H1 (cell line): ENCODE measurements at regions not wholly inside any gene's neighbourhood (a gene's known extent, or its start where the extent isn't known, plus 50 kb on each side); places are given as distances from the start of the nearest gene placed in this dataset.

Source experiments
- CTCF ChIA-PET: fragments of 300-600 bp; sonication (Branson Sonifier 250); formaldehyde crosslinking; loops from one replicate; lab custom pipeline; 2021; ENCODE audit not compliant: partially characterized antibody; lab: Charles Lee
- POLR2A ChIA-PET: fragments of 300-600 bp; sonication (Branson Sonifier 250); formaldehyde crosslinking; loops from one replicate; lab custom pipeline; 2021; ENCODE audit warnings: inconsistent platforms; ENCODE audit not compliant: partially characterized antibody; lab: Charles Lee
- DNase-seq, 2 experiments: peaks; one replicate each; pipeline versions ENCODE4 v3.0.0 to v3.0.0-alpha.2; 2010 to 2022; ENCODE audit warnings: low spot score in 2 of 2, low read depth in 1 of 2, mixed read lengths in 1 of 2
- FAIRE-seq: peaks from 2 replicates; lab custom pipeline; 2011; peaks lifted over from hg19 to GRCh38; lab: Jason Lieb, UNC
- H2AFZ ChIP-seq: 2 replicates; pipeline ENCODE4 v1.8.1; 2012; ENCODE audit warnings: low read length, inconsistent platforms
- H2AK5ac ChIP-seq: 2 replicates; pipeline ENCODE4 v1.6.1; 2013; ENCODE audit warnings: low read depth, low read length
- H2BK120ac ChIP-seq: replicated peaks from 2 replicates; pipeline ENCODE3; 2013; ENCODE audit warnings: low read depth, low read length, inconsistent platforms
- H2BK12ac ChIP-seq: 2 replicates; pipeline ENCODE4 v1.6.1; 2013; ENCODE audit warnings: low read depth, low read length
- H2BK15ac ChIP-seq: 2 replicates; pipeline ENCODE4 v1.6.1; 2013; ENCODE audit warnings: low read length
- H2BK20ac ChIP-seq: 2 replicates; pipeline ENCODE4 v1.6.1; 2013; ENCODE audit warnings: low read length
- H2BK5ac ChIP-seq: 2 replicates; pipeline ENCODE4 v1.6.1; 2013; ENCODE audit warnings: low read depth, low read length
- H3K14ac ChIP-seq: 2 replicates; pipeline ENCODE4 v1.6.1; 2013; ENCODE audit warnings: inconsistent platforms; ENCODE audit not compliant: insufficient read length
- H3K18ac ChIP-seq: 2 replicates; pipeline ENCODE4 v1.6.1; 2013; ENCODE audit warnings: low read length; ENCODE audit errors: extremely low read depth
- H3K23ac ChIP-seq: 2 replicates; pipeline ENCODE4 v1.6.1; 2013; ENCODE audit warnings: inconsistent platforms; ENCODE audit not compliant: insufficient read length
- H3K23me2 ChIP-seq: 2 replicates; pipeline ENCODE4 v1.6.1; 2013; ENCODE audit warnings: low read depth, low read length
- H3K27ac ChIP-seq: 2 replicates; pipeline ENCODE4 v1.6.1; 2011; ENCODE audit warnings: low read depth, low read length, inconsistent platforms
- H3K27me3 ChIP-seq, 4 experiments: replicated peaks in 1 of 4; 1 replicate in 1 of 4; 2 replicates in 3 of 4; pipeline versions ENCODE4 v1.6.1 to v1.8.1; 2011 to 2013; ENCODE audit warnings: low read length in 3 of 4, mild to moderate bottlenecking in 3 of 4, inconsistent platforms in 2 of 4, mixed read lengths in 2 of 4, moderate library complexity in 1 of 4; ENCODE audit not compliant: control insufficient read depth in 3 of 4, insufficient read depth in 3 of 4; ENCODE audit errors: extremely low read depth in 1 of 4
- H3K36me3 ChIP-seq, 4 experiments: 2 replicates each; pipeline versions ENCODE4 v1.6.1 to v1.8.1; 2011 to 2013; ENCODE audit warnings: mild to moderate bottlenecking in 4 of 4, low read length in 3 of 4, moderate library complexity in 2 of 4, control low read depth in 1 of 4, inconsistent platforms in 1 of 4; ENCODE audit not compliant: insufficient read depth in 4 of 4, control insufficient read depth in 2 of 4
- H3K4ac ChIP-seq: replicated peaks from 2 replicates; pipeline ENCODE3; 2013; ENCODE audit warnings: low read length, low read depth, mixed read lengths, inconsistent platforms; ENCODE audit not compliant: insufficient read length
- H3K4me1 ChIP-seq, 4 experiments: replicated peaks in 1 of 4; 1 replicate in 1 of 4; 2 replicates in 3 of 4; pipeline versions ENCODE4 v1.6.1 to v1.8.1; 2011 to 2013; ENCODE audit warnings: low read length in 3 of 4, inconsistent platforms in 2 of 4, mixed read lengths in 1 of 4; ENCODE audit not compliant: insufficient read depth in 4 of 4, control insufficient read depth in 3 of 4
- H3K4me2 ChIP-seq, 2 experiments: 2 replicates each; pipeline versions ENCODE4 v1.6.1 to v1.8.1; 2011 to 2013; ENCODE audit warnings: low read depth in 2 of 2, low read length in 2 of 2, control low read depth in 1 of 2, inconsistent platforms in 1 of 2, mild to moderate bottlenecking in 1 of 2; ENCODE audit not compliant: insufficient read depth in 1 of 2
- H3K4me3 ChIP-seq, 4 experiments: fragments of 200-600, 300-600 bp in 1 of 4; sonication (generic), shearing (Covaris generic), sonication (Bioruptor Twin) in 1 of 4; 2 replicates each; pipeline versions ENCODE4 v1.5.1 to v1.8.1; 2011 to 2016; ENCODE audit warnings: low read length in 4 of 4, low read depth in 3 of 4, control low read depth in 2 of 4, inconsistent platforms in 2 of 4, mild to moderate bottlenecking in 2 of 4, mixed read lengths in 1 of 4, moderate library complexity in 1 of 4; ENCODE audit not compliant: insufficient read depth in 2 of 4; ENCODE audit errors: extremely low read depth in 1 of 4
- H3K56ac ChIP-seq: replicated peaks from 2 replicates; pipeline ENCODE3; 2013; ENCODE audit warnings: low read depth, mild to moderate bottlenecking, mixed read lengths, low read length, inconsistent platforms; ENCODE audit not compliant: insufficient read length
- H3K79me1 ChIP-seq: 2 replicates; pipeline ENCODE4 v1.6.1; 2013; ENCODE audit warnings: low read depth, low read length, control low read depth
- H3K79me2 ChIP-seq, 2 experiments: 2 replicates each; pipeline versions ENCODE4 v1.6.1 to v1.8.1; 2012 to 2013; ENCODE audit warnings: low read length in 2 of 2, mild to moderate bottlenecking in 2 of 2, inconsistent platforms in 1 of 2; ENCODE audit not compliant: insufficient read depth in 2 of 2, control insufficient read depth in 1 of 2
- H3K9ac ChIP-seq, 4 experiments: replicated peaks in 1 of 4; 1 replicate in 1 of 4; 2 replicates in 3 of 4; pipeline versions ENCODE4 v1.6.1 to v1.8.1; 2011 to 2013; ENCODE audit warnings: low read depth in 3 of 4, low read length in 3 of 4, control low read depth in 2 of 4, mild to moderate bottlenecking in 2 of 4, moderate library complexity in 2 of 4, inconsistent platforms in 1 of 4; ENCODE audit errors: extremely low read depth in 1 of 4
- H3K9me3 ChIP-seq, 2 experiments: 2 replicates each; pipeline versions ENCODE4 v1.6.1 to v1.8.1; 2012 to 2013; ENCODE audit warnings: mild to moderate bottlenecking in 2 of 2, moderate library complexity in 2 of 2, control low read depth in 1 of 2, inconsistent platforms in 1 of 2, low read depth in 1 of 2, low read length in 1 of 2, mixed read lengths in 1 of 2; ENCODE audit not compliant: insufficient read depth in 2 of 2
- H4K20me1 ChIP-seq, 2 experiments: replicated peaks in 1 of 2; 2 replicates each; pipeline versions ENCODE3 to v1.8.1; 2011 to 2013; ENCODE audit warnings: inconsistent platforms in 2 of 2, low read length in 2 of 2, mild to moderate bottlenecking in 1 of 2; ENCODE audit not compliant: insufficient read depth in 2 of 2, control insufficient read depth in 1 of 2
- H4K5ac ChIP-seq: 2 replicates; pipeline ENCODE4 v1.6.1; 2013; ENCODE audit warnings: low read length, low read depth, mixed read lengths, inconsistent platforms; ENCODE audit not compliant: insufficient read length
- H4K8ac ChIP-seq: 2 replicates; pipeline ENCODE4 v1.8.0; 2013; ENCODE audit warnings: mild to moderate bottlenecking, moderate library complexity, low read length, inconsistent platforms; ENCODE audit not compliant: insufficient read depth; ENCODE audit errors: extremely low read depth
- H4K91ac ChIP-seq: replicated peaks from 2 replicates; pipeline ENCODE3; 2013; ENCODE audit warnings: low read length, mixed read lengths, inconsistent platforms; ENCODE audit not compliant: insufficient read length
- ASH2L ChIP-seq: fragments of 200-600, 300-600 bp; sonication (generic); IDR thresholded peaks from one replicate; pipeline ENCODE4 v1.7.1; 2017; ENCODE audit warnings: low read length
- CREB1 ChIP-seq: IDR thresholded peaks from 2 replicates; pipeline ENCODE4 v1.6.1; 2012; ENCODE audit warnings: inconsistent platforms
- CTBP2 ChIP-seq: IDR thresholded peaks from 2 replicates; pipeline ENCODE4 v1.7.0; 2011; ENCODE audit warnings: borderline replicate concordance, mild to moderate bottlenecking, moderate library complexity, mixed read lengths, low read length; ENCODE audit not compliant: insufficient read depth, insufficient read length
- GABPA ChIP-seq: IDR thresholded peaks from 2 replicates; pipeline ENCODE4 v1.6.1; 2011; ENCODE audit warnings: mild to moderate bottlenecking, low read length, moderate library complexity, borderline replicate concordance; ENCODE audit not compliant: insufficient read depth
- GTF2F1 ChIP-seq: IDR thresholded peaks from 2 replicates; pipeline ENCODE4 v1.6.1; 2012; ENCODE audit warnings: low read depth, low read length, improper control_type of control experiment, borderline replicate concordance
- HDAC2 ChIP-seq, 2 experiments: fragments of 300-600 bp in 1 of 2; sonication (generic) in 1 of 2; IDR thresholded peaks; 2 replicates each; pipeline ENCODE4 v1.6.1; 2011 to 2012; ENCODE audit warnings: low read depth in 2 of 2, low read length in 2 of 2, mild to moderate bottlenecking in 2 of 2, moderate library complexity in 2 of 2, borderline replicate concordance in 1 of 2, inconsistent platforms in 1 of 2
- MAX ChIP-seq: IDR thresholded peaks from 2 replicates; pipeline ENCODE4 v1.6.1; 2012; ENCODE audit warnings: inconsistent platforms
- RBBP5 ChIP-seq: IDR thresholded peaks from 2 replicates; pipeline ENCODE4 v1.7.1; 2012; ENCODE audit warnings: low read depth, mild to moderate bottlenecking, inconsistent platforms, low read length, moderate library complexity, borderline replicate concordance
- SAP30 ChIP-seq: fragments of 300-600 bp; sonication (generic); IDR thresholded peaks from 2 replicates; pipeline ENCODE4 v1.7.1; 2012; ENCODE audit warnings: low read length, moderate library complexity, mild to moderate bottlenecking, inconsistent platforms; ENCODE audit not compliant: insufficient read depth, insufficient replicate concordance
- SIN3A ChIP-seq, 2 experiments: IDR thresholded peaks in 1 of 2; conservative IDR thresholded peaks in 1 of 2; 2 replicates each; pipeline ENCODE4 v1.6.1; 2011 to 2012; ENCODE audit warnings: low read length in 2 of 2, improper control_type of control experiment in 1 of 2, low read depth in 1 of 2, mild to moderate bottlenecking in 1 of 2
- WGBS, 2 experiments: shearing (Covaris generic) in 1 of 2; methylation state at CpG; one replicate each; pipeline versions ENCODE4 v1.1.6 to v1.1.7; 2013 to 2015; ENCODE audit warnings: low lambda C conversion rate in 2 of 2, mixed read lengths in 2 of 2, inconsistent platforms in 1 of 2, low coverage in 1 of 2, missing lambda C conversion rate in 1 of 2; ENCODE audit not compliant: insufficient replicate concordance in 2 of 2, insufficient coverage in 1 of 2, insufficient read length in 1 of 2; ENCODE audit errors: extremely low coverage in 1 of 2, missing lambda C conversion rate in 1 of 2; 5-methylcytosine and 5-hydroxymethylcytosine counted together
- TF ChIP-seq, protein P1 (sequence below), 3 experiments: IDR thresholded peaks; 1 replicate in 2 of 3; 2 replicates in 1 of 3; pipeline versions ENCODE4 v1.5.1 to v1.6.1; 2011; ENCODE audit warnings: low read length in 3 of 3, mild to moderate bottlenecking in 3 of 3, inconsistent platforms in 2 of 3, low read depth in 1 of 3, moderate library complexity in 1 of 3; ENCODE audit not compliant: insufficient read depth in 1 of 3; ENCODE audit errors: control extremely low read depth in 1 of 3

GRCh38 chr16:7177875-7178274 is 154.8 kb upstream of the RBFOX1 start:
- no peak overlapping the region for H2AK5ac ChIP-seq
- H4K91ac ChIP-seq: no peak overlapping the region
- no peak for DNase-seq
- no peak overlapping the region for H3K4ac ChIP-seq
- H2BK120ac ChIP-seq: no peak overlapping the region
- H2BK20ac ChIP-seq: no peak overlapping the region
- H3K4me1 ChIP-seq: no peaks in the 10 kb centered on the region
- H3K4me3 ChIP-seq: no peak overlapping the region
- no peak overlapping the region for H4K5ac ChIP-seq
- H3K23ac ChIP-seq: no peak overlapping the region
- no peaks in the 10 kb centered on the region for H3K79me2 ChIP-seq
- no peak for TF ChIP-seq GABPA
- no peak for TF ChIP-seq GTF2F1
- TF ChIP-seq ASH2L: no peak
- TF ChIP-seq MAX: no peak
- TF ChIP-seq, protein P1, sequence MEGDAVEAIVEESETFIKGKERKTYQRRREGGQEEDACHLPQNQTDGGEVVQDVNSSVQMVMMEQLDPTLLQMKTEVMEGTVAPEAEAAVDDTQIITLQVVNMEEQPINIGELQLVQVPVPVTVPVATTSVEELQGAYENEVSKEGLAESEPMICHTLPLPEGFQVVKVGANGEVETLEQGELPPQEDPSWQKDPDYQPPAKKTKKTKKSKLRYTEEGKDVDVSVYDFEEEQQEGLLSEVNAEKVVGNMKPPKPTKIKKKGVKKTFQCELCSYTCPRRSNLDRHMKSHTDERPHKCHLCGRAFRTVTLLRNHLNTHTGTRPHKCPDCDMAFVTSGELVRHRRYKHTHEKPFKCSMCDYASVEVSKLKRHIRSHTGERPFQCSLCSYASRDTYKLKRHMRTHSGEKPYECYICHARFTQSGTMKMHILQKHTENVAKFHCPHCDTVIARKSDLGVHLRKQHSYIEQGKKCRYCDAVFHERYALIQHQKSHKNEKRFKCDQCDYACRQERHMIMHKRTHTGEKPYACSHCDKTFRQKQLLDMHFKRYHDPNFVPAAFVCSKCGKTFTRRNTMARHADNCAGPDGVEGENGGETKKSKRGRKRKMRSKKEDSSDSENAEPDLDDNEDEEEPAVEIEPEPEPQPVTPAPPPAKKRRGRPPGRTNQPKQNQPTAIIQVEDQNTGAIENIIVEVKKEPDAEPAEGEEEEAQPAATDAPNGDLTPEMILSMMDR (IDR thresholded peaks at IDR 0.05; ENCODE audit: control extremely low read depth in 1 of 3, insufficient read depth in 1 of 3, low read depth in 1 of 3, low read length in 3 of 3): no peak
- TF ChIP-seq RBBP5: no peak
- no peak for TF ChIP-seq HDAC2 (IDR thresholded peaks at IDR 0.05; ENCODE audit: borderline replicate concordance in 1 of 2, low read depth in 2 of 2, low read length in 2 of 2)
- TF ChIP-seq CTBP2: no peak
- no peak for TF ChIP-seq CREB1
- TF ChIP-seq SIN3A (conservative IDR thresholded peaks at IDR 0.05 in 1 of 2, IDR thresholded peaks at IDR 0.05 in 1 of 2; ENCODE audit: low read depth in 1 of 2, low read length in 2 of 2): no peak
- TF ChIP-seq SAP30: no peak
- no peak overlapping the region for H3K27ac ChIP-seq
- H3K56ac ChIP-seq: no peak overlapping the region
- no peaks in the 10 kb centered on the region for H3K36me3 ChIP-seq
- no peak overlapping the region for H2AFZ ChIP-seq
- no peak overlapping the region for H3K18ac ChIP-seq
- no peaks in the 10 kb centered on the region for H3K9me3 ChIP-seq
- H2BK12ac ChIP-seq: no peak overlapping the region
- WGBS, 2 experiments: 83% methylated on average over 2 of the region's 2 CpGs; no CpG with 5 or more reads in 1 of the 2 experiments
- H2BK15ac ChIP-seq: no peak overlapping the region
- no peaks in the 10 kb centered on the region for H3K23me2 ChIP-seq
- H2BK5ac ChIP-seq: no peak overlapping the region
- no peak overlapping the region for H4K8ac ChIP-seq
- no peaks in the 10 kb centered on the region for H3K79me1 ChIP-seq
- H3K14ac ChIP-seq: no peak overlapping the region
- no peaks in the 10 kb centered on the region for H4K20me1 ChIP-seq
- no peak for FAIRE-seq
- ChIA-PET CTCF (no interaction called here), POLR2A (no interaction called here)
- no peak overlapping the region for H3K9ac ChIP-seq
- H3K27me3 ChIP-seq: no peaks in the 10 kb centered on the region
- no peak overlapping the region for H3K4me2 ChIP-seq
